K562 (cell line): ENCODE measurements at regions not wholly inside any gene's neighbourhood (a gene's known extent, or its start where the extent isn't known, plus 50 kb on each side); places are given as distances from the start of the nearest gene placed in this dataset.

Experiments used
- ATAC-seq: fragments of 200-7000 bp; cut with Tn5 transposase; 3 replicates; pipeline ENCODE4 v1.9.1; 2020; ENCODE audit warnings: moderate library complexity
- BruUV-seq: library from RNA; stranded (reverse); fragments of 400-500 nt; replicated peaks from 2 replicates; lab custom pipeline; 2021; lab: Mats Ljungman, UMichigan
- CTCF ChIA-PET: fragments of 300-600 bp; formaldehyde crosslinking; extraction: SDS; loops from one replicate; lab custom pipeline; 2021; ENCODE audit warnings: low intra/inter-chr PET ratio; lab: Yijun Ruan, JAX
- POLR2A ChIA-PET: fragments of 300-600, 350-650 bp; sonication (Branson Sonifier 250); formaldehyde crosslinking; extraction: SDS; loops from one replicate; lab custom pipeline; 2021; ENCODE audit warnings: antibody characterized with exemption, inconsistent platforms; lab: Yijun Ruan, JAX
- DNase-seq, 4 experiments: peaks; one replicate each; pipeline versions ENCODE4 v3.0.0 to v3.0.0-alpha.2; 2011 to 2018; ENCODE audit warnings: low spot score in 3 of 4, mixed read lengths in 3 of 4; ENCODE audit errors: extremely low read depth in 1 of 4
- FAIRE-seq: peaks from 2 replicates; lab custom pipeline; 2011; peaks lifted over from hg19 to GRCh38; lab: Jason Lieb, UNC
- H2AFZ ChIP-seq: 2 replicates; pipeline ENCODE4 v1.6.0; 2011; ENCODE audit warnings: low read depth, low read length, control low read depth, inconsistent platforms
- H3K27ac ChIP-seq: fragments of 200-600 bp; 3 replicates; pipeline ENCODE4 v1.8.0; 2011; ENCODE audit warnings: low read depth, mild to moderate bottlenecking, control low read depth, inconsistent platforms, low read length, moderate library complexity, mixed read lengths; ENCODE audit errors: extremely low read depth
- H3K27me3 ChIP-seq, 2 experiments: fragments of 300-600 bp in 1 of 2; 2 replicates in 1 of 2; 3 replicates in 1 of 2; pipeline versions ENCODE4 v1.6.0 to v1.8.0; 2011; ENCODE audit warnings: inconsistent platforms in 2 of 2, low read length in 2 of 2, mild to moderate bottlenecking in 1 of 2, mixed read lengths in 1 of 2, moderate library complexity in 1 of 2; ENCODE audit not compliant: control insufficient read depth in 2 of 2, insufficient read depth in 2 of 2
- H3K36me3 ChIP-seq: fragments of 300-600 bp; 3 replicates; pipeline ENCODE4 v1.8.0; 2011; ENCODE audit warnings: mild to moderate bottlenecking, low read length, inconsistent platforms; ENCODE audit not compliant: control insufficient read depth, insufficient read depth
- H3K4me1 ChIP-seq, 2 experiments: fragments of 200-600 bp in 1 of 2; replicated peaks in 1 of 2; 2 replicates in 1 of 2; 3 replicates in 1 of 2; pipeline versions ENCODE4 v1.5.1 to v1.8.0; 2011; ENCODE audit warnings: inconsistent platforms in 2 of 2, low read length in 2 of 2, mild to moderate bottlenecking in 1 of 2, mixed read lengths in 1 of 2, moderate library complexity in 1 of 2; ENCODE audit not compliant: control insufficient read depth in 2 of 2, insufficient read depth in 2 of 2
- H3K4me2 ChIP-seq: 2 replicates; pipeline ENCODE4 v1.6.1; 2011; ENCODE audit warnings: low read length, control low read depth, inconsistent platforms, mixed read lengths; ENCODE audit not compliant: insufficient read depth
- H3K4me3 ChIP-seq: fragments of 200-600 bp; sonication (generic), shearing (Covaris generic); 2 replicates; pipeline ENCODE4 v1.5.1; 2016; ENCODE audit warnings: control low read depth, inconsistent platforms
- H3K79me2 ChIP-seq: fragments of 200-600 bp; 3 replicates; pipeline ENCODE4 v1.8.0; 2011; ENCODE audit warnings: low read length, inconsistent platforms; ENCODE audit not compliant: control insufficient read depth, insufficient read depth
- H3K9ac ChIP-seq, 2 experiments: 2 replicates each; pipeline versions ENCODE4 v1.6.0 to v1.6.1; 2011; ENCODE audit warnings: low read depth in 2 of 2, low read length in 2 of 2, control low read depth in 1 of 2, inconsistent platforms in 1 of 2, mild to moderate bottlenecking in 1 of 2, mixed read lengths in 1 of 2; ENCODE audit not compliant: insufficient read depth in 1 of 2
- H3K9me1 ChIP-seq: one replicate; pipeline ENCODE4 v1.6.0; 2011; ENCODE audit warnings: inconsistent platforms, mild to moderate bottlenecking, low read length, moderate library complexity; ENCODE audit not compliant: control insufficient read depth, insufficient read depth
- H3K9me3 ChIP-seq: replicated peaks from 2 replicates; pipeline ENCODE4 v1.5.1; 2011; ENCODE audit warnings: low read depth, low read length, inconsistent platforms; ENCODE audit not compliant: control insufficient read depth, insufficient read depth
- H4K20me1 ChIP-seq: replicated peaks from 2 replicates; pipeline ENCODE4 v1.6.1; 2011; ENCODE audit warnings: low read length, inconsistent platforms, mixed read lengths; ENCODE audit not compliant: control insufficient read depth, insufficient read depth
- CREB1 ChIP-seq, 2 experiments: sonication (generic) in 1 of 2; formaldehyde crosslinking in 1 of 2; IDR thresholded peaks; 2 replicates each; pipeline versions ENCODE4 v1.6.1 to v1.8.0; 2012 to 2022; ENCODE audit warnings: inconsistent platforms in 1 of 2, mild to moderate bottlenecking in 1 of 2, missing genetic modification reagents in 1 of 2, moderate library complexity in 1 of 2
- ERF ChIP-seq: fragments of 450-650 bp; formaldehyde crosslinking; IDR thresholded peaks from 2 replicates; pipeline ENCODE4 v1.4.0; 2020; ENCODE audit warnings: mild to moderate bottlenecking, mixed read lengths
- GABPA ChIP-seq: fragments of 200-800 bp; sonication (Bioruptor generic); conservative IDR thresholded peaks from 2 replicates; pipeline ENCODE4 v1.6.1; 2016; ENCODE audit warnings: low read depth, missing genetic modification characterization, missing compliant biosample characterization
- HMGN3 ChIP-seq: IDR thresholded peaks from 2 replicates; pipeline ENCODE4 v1.6.1; 2011; ENCODE audit warnings: borderline replicate concordance, low read depth, mild to moderate bottlenecking, mixed read lengths, low read length; ENCODE audit not compliant: insufficient read length; ENCODE audit errors: extremely low read depth
- JUN ChIP-seq, 2 experiments: sonication (generic) in 1 of 2; formaldehyde crosslinking in 1 of 2; IDR thresholded peaks; 2 replicates each; pipeline versions ENCODE4 v1.6.1 to v1.8.0; 2012 to 2022; ENCODE audit warnings: borderline replicate concordance in 2 of 2, mild to moderate bottlenecking in 2 of 2, improper control_type of control experiment in 1 of 2, low read depth in 1 of 2, low read length in 1 of 2, missing genetic modification reagents in 1 of 2
- JUND ChIP-seq, 2 experiments: IDR thresholded peaks; 2 replicates in 1 of 2; 3 replicates in 1 of 2; pipeline ENCODE4 v1.6.1; 2011; ENCODE audit warnings: borderline replicate concordance in 2 of 2, low read depth in 2 of 2, low read length in 2 of 2, improper control_type of control experiment in 1 of 2, missing biosample characterization in 1 of 2, missing genetic modification characterization in 1 of 2, missing genetic modification reagents in 1 of 2
- LEF1 ChIP-seq: fragments of 450-650 bp; IDR thresholded peaks from 2 replicates; pipeline ENCODE4 v1.6.1; 2016; ENCODE audit warnings: mild to moderate bottlenecking
- MECOM ChIP-seq: fragments of 250-450 bp; sonication (Bioruptor Pico); IDR thresholded peaks from 2 replicates; pipeline ENCODE4 v1.8.0; 2022; ENCODE audit warnings: inconsistent platforms
- MTA3 ChIP-seq: fragments of 450-650 bp; formaldehyde crosslinking; IDR thresholded peaks from 2 replicates; pipeline ENCODE4 v1.6.1; 2017; ENCODE audit warnings: mild to moderate bottlenecking, borderline replicate concordance
- OTX1 ChIP-seq: fragments of 450-650 bp; formaldehyde crosslinking; IDR thresholded peaks from 2 replicates; pipeline ENCODE4 v1.4.0; 2022; ENCODE audit warnings: mild to moderate bottlenecking
- PHB ChIP-seq: fragments of 250-450 bp; sonication (Bioruptor Pico); IDR thresholded peaks from 2 replicates; pipeline ENCODE4 v1.5.0; 2021
- PRMT5 ChIP-seq: sonication (generic); formaldehyde crosslinking; IDR thresholded peaks from 2 replicates; pipeline ENCODE4 v1.5.0; 2020; ENCODE audit warnings: missing genetic modification reagents
- TAF15 ChIP-seq: fragments of 200-400 bp; formaldehyde crosslinking; IDR thresholded peaks from 2 replicates; pipeline ENCODE4 v1.6.1; 2017; ENCODE audit warnings: mild to moderate bottlenecking, low read depth, low read length, moderate library complexity
- ZNF197 ChIP-seq: fragments of 200-800 bp; sonication (Bioruptor generic); IDR thresholded peaks from 2 replicates; pipeline ENCODE4 v1.6.1; 2016; ENCODE audit warnings: low read depth, missing genetic modification characterization, missing compliant biosample characterization
- ZNF589 ChIP-seq: fragments of 200-800 bp; sonication (Bioruptor generic); IDR thresholded peaks from 2 replicates; pipeline ENCODE4 v1.6.1; 2016; ENCODE audit warnings: low read depth, missing genetic modification characterization, missing compliant biosample characterization
- WGBS: fragments of 100-300 bp; shearing (Covaris generic); methylation state at CpG from one replicate; pipeline ENCODE4 v1.1.6; 2016; ENCODE audit warnings: low coverage, mixed read lengths; ENCODE audit not compliant: insufficient coverage; ENCODE audit errors: missing lambda C conversion rate; 5-methylcytosine and 5-hydroxymethylcytosine counted together
- in situ Hi-C: fragments of 300-500 bp; cut with MboI; formaldehyde crosslinking; loops from 4 replicates; pipeline ENCODE4 v1.15.0; 2018; ENCODE audit warnings: inconsistent platforms, mixed read lengths
- intact Hi-C: fragments of 100-400 bp; cut with micrococcal nuclease; formaldehyde crosslinking; loops from 2 replicates; pipeline ENCODE4 v1.14.2; 2022
- TF ChIP-seq, protein P1 (sequence below): fragments of 150-350 bp; conservative IDR thresholded peaks from 2 replicates; pipeline ENCODE4 v1.6.1; 2014; ENCODE audit warnings: low read length
- TF ChIP-seq, protein P2 (sequence below): fragments of 450-650 bp; formaldehyde crosslinking; IDR thresholded peaks from 2 replicates; pipeline ENCODE4 v1.4.0; 2020; ENCODE audit warnings: mild to moderate bottlenecking, moderate library complexity
- TF ChIP-seq, protein P3 (sequence below): fragments of 450-650 bp; formaldehyde crosslinking; IDR thresholded peaks from 2 replicates; pipeline ENCODE4 v1.4.0; 2022; ENCODE audit warnings: mild to moderate bottlenecking, moderate library complexity

DNA sequence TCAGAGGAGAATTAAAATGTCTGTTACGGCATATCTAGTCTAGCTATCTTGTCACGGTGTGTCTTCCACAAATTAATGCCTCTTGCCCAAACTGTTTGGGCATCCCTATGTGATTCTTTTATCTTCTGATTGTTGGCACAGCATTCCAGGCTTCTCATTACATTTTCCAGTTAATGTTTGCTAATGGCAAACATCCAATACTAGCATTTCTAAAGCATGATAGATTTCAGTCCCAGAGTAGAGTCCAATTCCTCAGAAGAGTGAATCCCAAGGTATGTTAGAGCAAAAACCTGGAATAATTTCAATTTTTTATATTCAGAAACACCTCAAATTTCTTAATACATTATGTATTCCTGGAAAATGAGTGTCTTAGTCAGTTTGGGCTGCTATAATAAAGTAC lies 684.5 kb upstream of the SLITRK1 start:
- H3K27me3 ChIP-seq, result no peaks in the 10 kb centered on the region
- H3K9me3 ChIP-seq, result no peaks in the 10 kb centered on the region
- H3K27ac ChIP-seq, result no peak overlapping the region
- no peaks in the 10 kb centered on the region for H3K79me2 ChIP-seq
- no peaks in the 10 kb centered on the region for H4K20me1 ChIP-seq
- FAIRE-seq (no peak), ATAC-seq (no peak), DNase-seq (no peak)
- in situ Hi-C loops (no loop called here), intact Hi-C loops (no loop called here)
- no TSS peak for BruUV-seq
- no peaks in the 10 kb centered on the region for H3K9me1 ChIP-seq
- POLR2A ChIA-PET, result no interaction called here
- CTCF ChIA-PET, result no interaction called here
- no peaks in the 10 kb centered on the region for H3K36me3 ChIP-seq
- H2AFZ ChIP-seq, result no peak overlapping the region
- H3K4me3 ChIP-seq, result no peak overlapping the region
- H3K4me2 ChIP-seq, result no peak overlapping the region
- H3K9ac ChIP-seq, result no peak overlapping the region
- H3K4me1 ChIP-seq, result no peaks in the 10 kb centered on the region
- 0% methylated on average over 2 of the region's 2 CpGs for WGBS
- TF ChIP-seq ZNF197 (CRISPR knock-in tag), result no peak
- no peak for TF ChIP-seq TAF15
- TF ChIP-seq MTA3, result no peak
- TF ChIP-seq, protein P1, sequence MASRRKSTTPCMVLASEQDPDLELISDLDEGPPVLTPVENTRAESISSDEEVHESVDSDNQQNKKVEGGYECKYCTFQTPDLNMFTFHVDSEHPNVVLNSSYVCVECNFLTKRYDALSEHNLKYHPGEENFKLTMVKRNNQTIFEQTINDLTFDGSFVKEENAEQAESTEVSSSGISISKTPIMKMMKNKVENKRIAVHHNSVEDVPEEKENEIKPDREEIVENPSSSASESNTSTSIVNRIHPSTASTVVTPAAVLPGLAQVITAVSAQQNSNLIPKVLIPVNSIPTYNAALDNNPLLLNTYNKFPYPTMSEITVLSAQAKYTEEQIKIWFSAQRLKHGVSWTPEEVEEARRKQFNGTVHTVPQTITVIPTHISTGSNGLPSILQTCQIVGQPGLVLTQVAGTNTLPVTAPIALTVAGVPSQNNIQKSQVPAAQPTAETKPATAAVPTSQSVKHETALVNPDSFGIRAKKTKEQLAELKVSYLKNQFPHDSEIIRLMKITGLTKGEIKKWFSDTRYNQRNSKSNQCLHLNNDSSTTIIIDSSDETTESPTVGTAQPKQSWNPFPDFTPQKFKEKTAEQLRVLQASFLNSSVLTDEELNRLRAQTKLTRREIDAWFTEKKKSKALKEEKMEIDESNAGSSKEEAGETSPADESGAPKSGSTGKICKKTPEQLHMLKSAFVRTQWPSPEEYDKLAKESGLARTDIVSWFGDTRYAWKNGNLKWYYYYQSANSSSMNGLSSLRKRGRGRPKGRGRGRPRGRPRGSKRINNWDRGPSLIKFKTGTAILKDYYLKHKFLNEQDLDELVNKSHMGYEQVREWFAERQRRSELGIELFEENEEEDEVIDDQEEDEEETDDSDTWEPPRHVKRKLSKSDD, result no peak
- TF ChIP-seq, protein P2, sequence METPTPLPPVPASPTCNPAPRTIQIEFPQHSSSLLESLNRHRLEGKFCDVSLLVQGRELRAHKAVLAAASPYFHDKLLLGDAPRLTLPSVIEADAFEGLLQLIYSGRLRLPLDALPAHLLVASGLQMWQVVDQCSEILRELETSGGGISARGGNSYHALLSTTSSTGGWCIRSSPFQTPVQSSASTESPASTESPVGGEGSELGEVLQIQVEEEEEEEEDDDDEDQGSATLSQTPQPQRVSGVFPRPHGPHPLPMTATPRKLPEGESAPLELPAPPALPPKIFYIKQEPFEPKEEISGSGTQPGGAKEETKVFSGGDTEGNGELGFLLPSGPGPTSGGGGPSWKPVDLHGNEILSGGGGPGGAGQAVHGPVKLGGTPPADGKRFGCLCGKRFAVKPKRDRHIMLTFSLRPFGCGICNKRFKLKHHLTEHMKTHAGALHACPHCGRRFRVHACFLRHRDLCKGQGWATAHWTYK, result no peak
- no peak for TF ChIP-seq CREB1 (IDR thresholded peaks at IDR 0.05)
- no peak for TF ChIP-seq CREB1 (CRISPR knock-in tag; IDR thresholded peaks at IDR 0.05)
- TF ChIP-seq HMGN3, result no peak
- TF ChIP-seq OTX1 (CRISPR knock-in tag), result no peak
- TF ChIP-seq MECOM (CRISPR knock-in tag), result no peak
- TF ChIP-seq GABPA (tag), result no peak
- TF ChIP-seq ZNF589 (CRISPR knock-in tag), result no peak
- TF ChIP-seq LEF1, result no peak
- TF ChIP-seq PRMT5 (CRISPR knock-in tag), result no peak
- TF ChIP-seq, protein P3, sequence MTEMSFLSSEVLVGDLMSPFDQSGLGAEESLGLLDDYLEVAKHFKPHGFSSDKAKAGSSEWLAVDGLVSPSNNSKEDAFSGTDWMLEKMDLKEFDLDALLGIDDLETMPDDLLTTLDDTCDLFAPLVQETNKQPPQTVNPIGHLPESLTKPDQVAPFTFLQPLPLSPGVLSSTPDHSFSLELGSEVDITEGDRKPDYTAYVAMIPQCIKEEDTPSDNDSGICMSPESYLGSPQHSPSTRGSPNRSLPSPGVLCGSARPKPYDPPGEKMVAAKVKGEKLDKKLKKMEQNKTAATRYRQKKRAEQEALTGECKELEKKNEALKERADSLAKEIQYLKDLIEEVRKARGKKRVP (CRISPR knock-in tag), result no peak
- no peak for TF ChIP-seq JUND (IDR thresholded peaks at IDR 0.05; ENCODE audit: borderline replicate concordance, low read depth, low read length)
- no peak for TF ChIP-seq JUND (tag; IDR thresholded peaks at IDR 0.05; ENCODE audit: borderline replicate concordance, low read depth, low read length)
- TF ChIP-seq PHB (CRISPR knock-in tag), result no peak
- TF ChIP-seq JUN (IDR thresholded peaks at IDR 0.05; ENCODE audit: borderline replicate concordance, low read depth, low read length), result no peak
- no peak for TF ChIP-seq JUN (CRISPR knock-in tag; IDR thresholded peaks at IDR 0.05; ENCODE audit: borderline replicate concordance)
- no peak for TF ChIP-seq ERF (CRISPR knock-in tag)
- TF ChIP-seq, all 486 proteins: peak for 0
